OCI-LY1 (cell line): ENCODE measurements at regions not wholly inside any gene's neighbourhood (a gene's known extent, or its start where the extent isn't known, plus 50 kb on each side); places are given as distances from the start of the nearest gene placed in this dataset.

Experiments used
- EZH2 ChIP-seq: fragments of 200-600 bp; sonication (generic), shearing (Covaris generic); IDR thresholded peaks from 2 replicates; pipeline ENCODE4 v1.8.0; 2017; ENCODE audit warnings: borderline replicate concordance, mixed run types, mild to moderate bottlenecking, antibody characterized with exemption, low read length, moderate library complexity, mixed read lengths
- TF ChIP-seq, protein P1 (sequence below): fragments of 200-600 bp; sonication (generic), shearing (Covaris generic); IDR thresholded peaks from 2 replicates; pipeline ENCODE4 v1.5.1; 2017; ENCODE audit warnings: mild to moderate bottlenecking, antibody characterized with exemption, low read length, moderate library complexity, mixed read lengths

DNA sequence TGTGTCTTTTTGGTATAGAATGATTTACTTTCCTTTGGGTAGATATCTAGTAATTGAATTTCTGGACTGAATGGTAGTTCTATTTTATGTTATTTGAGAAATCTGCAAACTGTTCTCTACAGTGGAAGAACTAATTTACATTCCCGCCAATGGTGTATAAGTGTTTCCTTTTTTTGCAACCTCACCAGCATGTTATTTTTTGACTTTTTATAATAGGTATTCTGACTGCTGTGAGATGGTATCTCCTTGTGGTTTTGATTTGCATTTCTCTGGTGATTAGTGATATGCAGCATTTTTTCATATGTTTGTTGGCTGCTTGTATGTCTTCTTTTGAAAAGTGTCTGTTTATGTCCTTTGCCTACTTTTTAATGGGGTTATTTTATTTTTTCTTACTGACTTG, 607.2 kb downstream of the OTOL1 start:
- TF ChIP-seq, protein P1, sequence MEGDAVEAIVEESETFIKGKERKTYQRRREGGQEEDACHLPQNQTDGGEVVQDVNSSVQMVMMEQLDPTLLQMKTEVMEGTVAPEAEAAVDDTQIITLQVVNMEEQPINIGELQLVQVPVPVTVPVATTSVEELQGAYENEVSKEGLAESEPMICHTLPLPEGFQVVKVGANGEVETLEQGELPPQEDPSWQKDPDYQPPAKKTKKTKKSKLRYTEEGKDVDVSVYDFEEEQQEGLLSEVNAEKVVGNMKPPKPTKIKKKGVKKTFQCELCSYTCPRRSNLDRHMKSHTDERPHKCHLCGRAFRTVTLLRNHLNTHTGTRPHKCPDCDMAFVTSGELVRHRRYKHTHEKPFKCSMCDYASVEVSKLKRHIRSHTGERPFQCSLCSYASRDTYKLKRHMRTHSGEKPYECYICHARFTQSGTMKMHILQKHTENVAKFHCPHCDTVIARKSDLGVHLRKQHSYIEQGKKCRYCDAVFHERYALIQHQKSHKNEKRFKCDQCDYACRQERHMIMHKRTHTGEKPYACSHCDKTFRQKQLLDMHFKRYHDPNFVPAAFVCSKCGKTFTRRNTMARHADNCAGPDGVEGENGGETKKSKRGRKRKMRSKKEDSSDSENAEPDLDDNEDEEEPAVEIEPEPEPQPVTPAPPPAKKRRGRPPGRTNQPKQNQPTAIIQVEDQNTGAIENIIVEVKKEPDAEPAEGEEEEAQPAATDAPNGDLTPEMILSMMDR: no peak
- no peak for TF ChIP-seq EZH2
